SU-DHL-6 (cell line): ENCODE measurements at regions not wholly inside any gene's neighbourhood (a gene's known extent, or its start where the extent isn't known, plus 50 kb on each side); places are given as distances from the start of the nearest gene placed in this dataset.

Experiments
- H2AFZ ChIP-seq: fragments of 200-600 bp; sonication (generic); 2 replicates; pipeline ENCODE4 v1.6.1; 2014; ENCODE audit warnings: low read depth, mild to moderate bottlenecking, moderate library complexity, mixed read lengths, antibody characterized with exemption, low read length; ENCODE audit not compliant: severe bottlenecking
- H3F3A ChIP-seq: fragments of 200-600 bp; shearing (Covaris generic); 2 replicates; pipeline ENCODE4 v1.6.0; 2016; ENCODE audit warnings: antibody characterized with exemption, mild to moderate bottlenecking; ENCODE audit not compliant: insufficient read depth
- H3K27ac ChIP-seq: fragments of 200-600 bp; sonication (generic); 2 replicates; pipeline ENCODE4 v1.5.1; 2016; ENCODE audit warnings: low read depth, mild to moderate bottlenecking, low read length, moderate library complexity, mixed read lengths
- H3K27me3 ChIP-seq: fragments of 200-600 bp; sonication (generic), shearing (Covaris generic); 2 replicates; pipeline ENCODE4 v1.6.0; 2014; ENCODE audit warnings: mild to moderate bottlenecking, low read length
- H3K36me3 ChIP-seq: fragments of 200-600 bp; sonication (generic); 2 replicates; pipeline ENCODE4 v1.6.1; 2014; ENCODE audit warnings: mild to moderate bottlenecking, low read length, mixed read lengths
- H3K4me2 ChIP-seq: fragments of 300-600, 200-600 bp; shearing (Covaris generic), sonication (generic); 2 replicates; pipeline ENCODE4 v1.6.0; 2014; ENCODE audit warnings: low read length, low read depth, mild to moderate bottlenecking; ENCODE audit not compliant: poor library complexity, severe bottlenecking
- H3K4me3 ChIP-seq: fragments of 200-600 bp; sonication (generic); 2 replicates; pipeline ENCODE4 v1.5.1; 2014; ENCODE audit warnings: antibody characterized with exemption, low read length, mild to moderate bottlenecking, mixed read lengths; ENCODE audit not compliant: insufficient read depth, poor library complexity, severe bottlenecking
- H3K79me2 ChIP-seq: fragments of 200-600 bp; sonication (generic); 2 replicates; pipeline ENCODE4 v1.6.1; 2014; ENCODE audit warnings: mild to moderate bottlenecking, low read length, moderate library complexity; ENCODE audit not compliant: insufficient read depth
- H3K9ac ChIP-seq: fragments of 200-600 bp; sonication (generic); 2 replicates; pipeline ENCODE4 v1.7.0; 2014; ENCODE audit warnings: mild to moderate bottlenecking, low read length
- H3K9me2 ChIP-seq: fragments of 200-600 bp; sonication (generic); replicated peaks from 2 replicates; pipeline ENCODE4 v1.6.1; 2014; ENCODE audit warnings: low read length; ENCODE audit not compliant: insufficient read depth
- H3K9me3 ChIP-seq: fragments of 200-600 bp; sonication (generic); 2 replicates; pipeline ENCODE4 v1.6.1; 2014; ENCODE audit warnings: low read length, mixed read lengths; ENCODE audit not compliant: insufficient read depth
- H4K20me1 ChIP-seq: fragments of 200-600 bp; sonication (generic); 2 replicates; pipeline ENCODE4 v1.6.1; 2014; ENCODE audit warnings: low read depth, mild to moderate bottlenecking, antibody characterized with exemption, low read length, moderate library complexity, mixed read lengths
- CTCF ChIP-seq: fragments of 200-600 bp; sonication (generic); IDR thresholded peaks from one replicate; pipeline ENCODE4 v1.5.1; 2017; ENCODE audit warnings: antibody characterized with exemption, mild to moderate bottlenecking, low read length, moderate library complexity; ENCODE audit not compliant: insufficient read depth, poor library complexity, severe bottlenecking
- EZH2phosphoT487 ChIP-seq: fragments of 200-600 bp; sonication (generic), shearing (Covaris generic); conservative IDR thresholded peaks from 2 replicates; pipeline ENCODE4 v1.6.1; 2018; ENCODE audit warnings: mild to moderate bottlenecking, antibody characterized with exemption, low read length, moderate library complexity, mixed read lengths

- H3K9ac ChIP-seq, result no peak overlapping the region
- no peaks in the 10 kb centered on the region for H4K20me1 ChIP-seq
- H3K9me3 ChIP-seq, result no peaks in the 10 kb centered on the region
- no peaks in the 10 kb centered on the region for H3K79me2 ChIP-seq
- no peak overlapping the region for H3K4me2 ChIP-seq
- no peaks in the 10 kb centered on the region for H3K27me3 ChIP-seq
- no peak overlapping the region for H2AFZ ChIP-seq
- TF ChIP-seq EZH2phosphoT487 (no peak), CTCF (no peak)
- H3K36me3 ChIP-seq, result no peaks in the 10 kb centered on the region
- no peaks in the 10 kb centered on the region for H3F3A ChIP-seq
- H3K27ac ChIP-seq, result no peak overlapping the region
- no peak overlapping the region for H3K4me3 ChIP-seq
- H3K9me2 ChIP-seq, result no peaks in the 10 kb centered on the region
Measured at GRCh38 chr4:27100713-27101112, 240.1 kb downstream of the STIM2 start.

GRCh38 chr4:27101126-27101525 lies 240.5 kb downstream of the STIM2 start:
- no peaks in the 10 kb centered on the region for H3K9me3 ChIP-seq
- no peaks in the 10 kb centered on the region for H3K27me3 ChIP-seq
- no peaks in the 10 kb centered on the region for H4K20me1 ChIP-seq
- no peaks in the 10 kb centered on the region for H3K36me3 ChIP-seq
- H3K9me2 ChIP-seq, result no peaks in the 10 kb centered on the region
- no peak overlapping the region for H3K9ac ChIP-seq
- no peaks in the 10 kb centered on the region for H3F3A ChIP-seq
- no peak overlapping the region for H3K4me3 ChIP-seq
- no peak overlapping the region for H2AFZ ChIP-seq
- H3K4me2 ChIP-seq, result no peak overlapping the region
- no peaks in the 10 kb centered on the region for H3K79me2 ChIP-seq
- TF ChIP-seq EZH2phosphoT487 (no peak), CTCF (no peak)
- H3K27ac ChIP-seq, result no peak overlapping the region

GRCh38 chr4:27101561-27101960 lies 240.9 kb downstream of the STIM2 start:
- Histone ChIP-seq H3K4me2 (no peak overlapping the region), H2AFZ (no peak overlapping the region)

More at GRCh38 chr4:27101561-27101960, 240.9 kb downstream of the STIM2 start:
- H4K20me1 ChIP-seq, result no peaks in the 10 kb centered on the region
- H3K9ac ChIP-seq, result no peak overlapping the region
- no peak overlapping the region for H3K27ac ChIP-seq
- H3K9me3 ChIP-seq, result no peaks in the 10 kb centered on the region
- no peaks in the 10 kb centered on the region for H3K9me2 ChIP-seq
- H3K27me3 ChIP-seq, result no peaks in the 10 kb centered on the region
- H3K36me3 ChIP-seq, result no peaks in the 10 kb centered on the region
- no peaks in the 10 kb centered on the region for H3K79me2 ChIP-seq
- H3F3A ChIP-seq, result no peaks in the 10 kb centered on the region
- no peak overlapping the region for H3K4me3 ChIP-seq
- no peak for TF ChIP-seq EZH2phosphoT487
- no peak for TF ChIP-seq CTCF
